Esophagus squamous epithelium (tissue), 5 donors: ENCODE measurements at regions not wholly inside any gene's neighbourhood (a gene's known extent, or its start where the extent isn't known, plus 50 kb on each side); places are given as distances from the start of the nearest gene placed in this dataset.

Experiments
- DNase-seq: peaks from one replicate; lab custom pipeline; 2025; lab: John Stamatoyannopoulos, UW
- H3K27ac ChIP-seq, 4 donors: fragments of 200-600 bp; sonication (generic); one replicate each; pipeline ENCODE4 v1.5.1; 2016 to 2019; ENCODE audit warnings: mild to moderate bottlenecking in 1 of 4
- H3K27me3 ChIP-seq, 4 donors: fragments of 200-600 bp; sonication (generic); 1 replicate in 3 of 4; 2 replicates in 1 of 4; pipeline versions ENCODE4 v1.5.1 to v1.6.0; 2017 to 2021; ENCODE audit warnings: antibody characterized with exemption in 1 of 4
- H3K36me3 ChIP-seq, 3 donors: fragments of 200-600 bp; sonication (generic); one replicate each; pipeline ENCODE4 v1.5.1; 2016 to 2019
- H3K4me1 ChIP-seq, 3 donors: fragments of 200-600 bp; sonication (generic); one replicate each; pipeline ENCODE4 v1.5.1; 2017 to 2019
- H3K4me3 ChIP-seq, 4 donors: fragments of 200-600 bp; sonication (generic); 1 replicate in 3 of 4; 2 replicates in 1 of 4; pipeline ENCODE4 v1.5.1; 2016 to 2019; ENCODE audit warnings: mild to moderate bottlenecking in 2 of 4, moderate library complexity in 1 of 4
- H3K9me3 ChIP-seq, 3 donors: fragments of 200-600 bp; sonication (generic); one replicate each; pipeline ENCODE4 v1.5.1; 2016 to 2019
- CTCF ChIP-seq, 6 experiments: fragments of 450-650 bp in 4 of 6; fragments of 200-600 bp in 2 of 6; sonication (generic) in 2 of 6; IDR thresholded peaks; one replicate each; pipeline ENCODE4 v1.5.1; 2016 to 2019; ENCODE audit warnings: antibody characterized with exemption in 6 of 6, mild to moderate bottlenecking in 4 of 6, moderate library complexity in 4 of 6
- POLR2A ChIP-seq, 4 donors: fragments of 450-650 bp; IDR thresholded peaks; one replicate each; pipeline ENCODE4 v1.6.1; 2017; ENCODE audit warnings: antibody characterized with exemption in 4 of 4, mild to moderate bottlenecking in 4 of 4, moderate library complexity in 3 of 4
- WGBS, 2 donors: methylation state at CpG; one replicate each; pipeline ENCODE4 v1.1.5; 2018; 5-methylcytosine and 5-hydroxymethylcytosine counted together
- intact Hi-C: fragments of 100-400 bp; cut with DNase I; formaldehyde crosslinking; loops from one replicate; pipeline ENCODE4 v1.15.0; 2022
- donor health status: DM: yes; HTN: yes; CAD: no.

GRCh38 chr9:21679432-21679831 is 123.0 kb upstream of the MTAP start:
- peaks cover 0 to 51% (median 5%) of the 10 kb centered on the region in 3 donors for H3K4me1 ChIP-seq
- no peaks in the 10 kb centered on the region for H3K9me3 ChIP-seq
- no peaks in the 10 kb centered on the region for H3K36me3 ChIP-seq
- intact Hi-C loops: no loop called here
- TF ChIP-seq POLR2A (IDR thresholded peaks at IDR 0.05): no peak
- TF ChIP-seq CTCF (IDR thresholded peaks at IDR 0.05): no peak
- DNase-seq: no peak
- H3K27me3 ChIP-seq: no peaks in the 10 kb centered on the region
- H3K27ac ChIP-seq: peak overlapping the region in 2 of 4 donors; percentile 2 to 27
- H3K4me3 ChIP-seq: no peak overlapping the region
- 18 to 25% methylated on average over 1 of the region's 1 CpG for WGBS, 2 donors

- H3K27ac ChIP-seq: peak overlapping the region in 3 of 4 donors; percentile 17 to 76 (median 72)
- WGBS, 2 donors: 67 to 74% methylated on average over 4 of the region's 4 CpGs
- peaks cover 4 to 63% (median 11%) of the 10 kb centered on the region in 3 donors for H3K4me1 ChIP-seq
- TF ChIP-seq CTCF (IDR thresholded peaks at IDR 0.05): no peak
- no peak for TF ChIP-seq POLR2A (IDR thresholded peaks at IDR 0.05)
- intact Hi-C loops: no loop called here
- H3K36me3 ChIP-seq: no peaks in the 10 kb centered on the region
- H3K27me3 ChIP-seq: no peaks in the 10 kb centered on the region
- H3K9me3 ChIP-seq: no peaks in the 10 kb centered on the region
- DNase-seq: no peak
- no peak overlapping the region for H3K4me3 ChIP-seq
Observed at GRCh38 chr9:21680590-21680989, 121.8 kb upstream of the MTAP start.

- Histone ChIP-seq H3K36me3 (no peaks in the 10 kb centered on the region), H3K4me3 (no peak overlapping the region), H3K27ac (peak overlapping the region; percentile 62 to 76 (median 73)), H3K27me3 (no peaks in the 10 kb centered on the region), H3K4me1 (peaks cover 4 to 72% (median 14%) of the 10 kb centered on the region in 3 donors), H3K9me3 (no peaks in the 10 kb centered on the region)
- intact Hi-C loops: no loop called here
- 42 to 53% methylated on average over 4 of the region's 4 CpGs for WGBS, 2 donors
- DNase-seq: no peak
- TF ChIP-seq POLR2A (IDR thresholded peaks at IDR 0.05): no peak
- no peak for TF ChIP-seq CTCF (IDR thresholded peaks at IDR 0.05)
Observed at GRCh38 chr9:21681641-21682040, 120.8 kb upstream of the MTAP start.

- no peak overlapping the region for H3K4me3 ChIP-seq
- intact Hi-C loops: no loop called here
- WGBS, 2 donors: 41 to 56% methylated on average over 2 of the region's 2 CpGs
- peak overlapping the region; percentile 62 to 76 (median 73) for H3K27ac ChIP-seq
- no peaks in the 10 kb centered on the region for H3K36me3 ChIP-seq
- TF ChIP-seq CTCF (IDR thresholded peaks at IDR 0.05) (no peak), POLR2A (IDR thresholded peaks at IDR 0.05) (no peak)
- no peaks in the 10 kb centered on the region for H3K9me3 ChIP-seq
- H3K4me1 ChIP-seq: peaks cover 4 to 72% (median 14%) of the 10 kb centered on the region in 3 donors
- no peaks in the 10 kb centered on the region for H3K27me3 ChIP-seq
- DNase-seq: no peak
Observed at GRCh38 chr9:21682381-21682780, 120.1 kb upstream of the MTAP start.

GRCh38 chr9:21682981-21683380 is 119.5 kb upstream of the MTAP start:
- WGBS, 2 donors: 34 to 46% methylated on average over 2 of the region's 2 CpGs
- DNase-seq: no peak
- intact Hi-C loops: no loop called here
- H3K36me3 ChIP-seq: no peaks in the 10 kb centered on the region
- peak overlapping the region; percentile 62 to 76 (median 73) for H3K27ac ChIP-seq
- no peaks in the 10 kb centered on the region for H3K27me3 ChIP-seq
- peaks cover 4 to 73% (median 18%) of the 10 kb centered on the region in 3 donors for H3K4me1 ChIP-seq
- no peaks in the 10 kb centered on the region for H3K9me3 ChIP-seq
- no peak overlapping the region for H3K4me3 ChIP-seq
- TF ChIP-seq POLR2A (IDR thresholded peaks at IDR 0.05) (no peak), CTCF (IDR thresholded peaks at IDR 0.05) (no peak)
